ENCODE measurements at regions not wholly inside any gene's neighbourhood (a gene's known extent, or its start where the extent isn't known, plus 50 kb on each side); places are given as distances from the start of the nearest gene placed in this dataset.

- no peak overlapping the region for H3K4me3 ChIP-seq (ENCODE audit: low read depth, low read length)
- DNase-seq (ENCODE audit: low read depth), result no peak
- no peak for TF ChIP-seq CTCF (IDR thresholded peaks at IDR 0.05; ENCODE audit: low read depth, low read length, missing control alignments)
Observed at GRCh38 chr14:87076922-87077321, 916.1 kb downstream of the GALC start.

- H3K4me3 ChIP-seq (ENCODE audit: low read depth, low read length), result no peak overlapping the region
- no peak for DNase-seq (ENCODE audit: low read depth)
- TF ChIP-seq CTCF (IDR thresholded peaks at IDR 0.05; ENCODE audit: low read depth, low read length, missing control alignments), result no peak
Observed at GRCh38 chr14:87076146-87076545, 916.8 kb downstream of the GALC start.

GRCh38 chr14:87073880-87074570, 919.0 kb downstream of the GALC start:
- no peak for DNase-seq (ENCODE audit: low read depth)

GRCh38 chr14:87067591-87067990, 925.4 kb downstream of the GALC start:
- no peak for DNase-seq (ENCODE audit: low read depth)
- no peak for TF ChIP-seq CTCF (IDR thresholded peaks at IDR 0.05; ENCODE audit: low read depth, low read length, missing control alignments)

More at GRCh38 chr14:87073880-87074570, 919.0 kb downstream of the GALC start:
- H3K4me3 ChIP-seq (ENCODE audit: low read depth, low read length), result no peak overlapping the region
- TF ChIP-seq CTCF (IDR thresholded peaks at IDR 0.05; ENCODE audit: low read depth, low read length, missing control alignments), result no peak

GRCh38 chr14:87067061-87067460, 925.9 kb downstream of the GALC start:
- no peak for DNase-seq (ENCODE audit: low read depth)
- H3K4me3 ChIP-seq (ENCODE audit: low read depth, low read length), result no peak overlapping the region
- no peak for TF ChIP-seq CTCF (IDR thresholded peaks at IDR 0.05; ENCODE audit: low read depth, low read length, missing control alignments)

More at GRCh38 chr14:87067591-87067990, 925.4 kb downstream of the GALC start:
- H3K4me3 ChIP-seq (ENCODE audit: low read depth, low read length), result no peak overlapping the region

GRCh38 chr14:87066221-87066817, 926.7 kb downstream of the GALC start:
- no peak for TF ChIP-seq CTCF (IDR thresholded peaks at IDR 0.05; ENCODE audit: low read depth, low read length, missing control alignments)
- DNase-seq (ENCODE audit: low read depth), result no peak
- no peak overlapping the region for H3K4me3 ChIP-seq (ENCODE audit: low read depth, low read length)

GRCh38 chr14:87065366-87065765, 927.6 kb downstream of the GALC start:
- no peak for DNase-seq (ENCODE audit: low read depth)
- no peak for TF ChIP-seq CTCF (IDR thresholded peaks at IDR 0.05; ENCODE audit: low read depth, low read length, missing control alignments)
- no peak overlapping the region for H3K4me3 ChIP-seq (ENCODE audit: low read depth, low read length)
